B cell (primary cell): ENCODE measurements at regions not wholly inside any gene's neighbourhood (a gene's known extent, or its start where the extent isn't known, plus 50 kb on each side); places are given as distances from the start of the nearest gene placed in this dataset.

ENCODE experiments used
- ATAC-seq: fragments of 200-7000 bp; cut with Tn5 transposase; one replicate; pipeline ENCODE4 v1.10.0; 2021; ENCODE audit warnings: low read depth, mild to moderate bottlenecking, moderate number of reproducible peaks, moderate library complexity
- CTCF ChIA-PET: fragments of 350-600 bp; sonication (Branson Sonifier 250); formaldehyde crosslinking; loops from one replicate; lab custom pipeline; 2021; ENCODE audit warnings: antibody characterized with exemption, inconsistent platforms; lab: Charles Lee
- POLR2A ChIA-PET: fragments of 350-600 bp; sonication (Branson Sonifier 250); formaldehyde crosslinking; loops from one replicate; lab custom pipeline; 2021; ENCODE audit warnings: antibody characterized with exemption; lab: Charles Lee
- DNase-seq: peaks from one replicate; pipeline ENCODE4 v3.0.0; 2013
- H2AFZ ChIP-seq: 2 replicates; pipeline ENCODE4 v1.6.1; 2012; ENCODE audit warnings: mild to moderate bottlenecking, low read depth, low read length; ENCODE audit not compliant: insufficient read depth, poor library complexity, severe bottlenecking
- H3K27ac ChIP-seq, 2 donors: 1 replicate in 1 of 2; 2 replicates in 1 of 2; pipeline ENCODE4 v1.5.1; 2012 to 2013; ENCODE audit warnings: low read length in 2 of 2, mild to moderate bottlenecking in 2 of 2, moderate library complexity in 1 of 2
- H3K27me3 ChIP-seq, 4 experiments: fragments of 200-600 bp in 1 of 4; sonication (generic) in 1 of 4; replicated peaks in 1 of 4; 1 replicate in 2 of 4; 2 replicates in 2 of 4; pipeline versions ENCODE4 v1.6.1 to v1.7.0; 2013 to 2016; ENCODE audit warnings: low read length in 3 of 4, mild to moderate bottlenecking in 2 of 4, mixed read lengths in 1 of 4, moderate library complexity in 1 of 4; ENCODE audit not compliant: insufficient read depth in 4 of 4, control insufficient read depth in 3 of 4; ENCODE audit errors: control extremely low read depth in 1 of 4
- H3K36me3 ChIP-seq, 2 experiments: replicated peaks in 1 of 2; 1 replicate in 1 of 2; 2 replicates in 1 of 2; pipeline versions ENCODE4 v1.6.1 to v1.7.1; 2013; ENCODE audit warnings: low read length in 1 of 2; ENCODE audit not compliant: insufficient read depth in 2 of 2, control insufficient read depth in 1 of 2; ENCODE audit errors: control extremely low read depth in 1 of 2, extremely low read depth in 1 of 2
- H3K4me1 ChIP-seq, 2 donors: fragments of 200-600 bp in 1 of 2; sonication (generic) in 1 of 2; 1 replicate in 1 of 2; 2 replicates in 1 of 2; pipeline versions ENCODE4 v1.5.1 to v1.6.1; 2013 to 2017; ENCODE audit warnings: low read length in 2 of 2; ENCODE audit not compliant: control insufficient read depth in 2 of 2, insufficient read depth in 2 of 2
- H3K4me2 ChIP-seq: replicated peaks from 2 replicates; pipeline ENCODE3; 2012; ENCODE audit warnings: mild to moderate bottlenecking, low read depth, low read length; ENCODE audit not compliant: poor library complexity, severe bottlenecking
- H3K4me3 ChIP-seq, 5 experiments: fragments of 200-600 bp in 1 of 5; sonication (generic) in 1 of 5; 1 replicate in 3 of 5; 2 replicates in 2 of 5; pipeline versions ENCODE4 v1.5.1 to v1.7.0; 2011 to 2016; ENCODE audit warnings: low read length in 4 of 5, mild to moderate bottlenecking in 4 of 5, low read depth in 2 of 5, control low read depth in 1 of 5, moderate library complexity in 1 of 5; ENCODE audit not compliant: insufficient read depth in 1 of 5; ENCODE audit errors: control extremely low read depth in 1 of 5, extremely low read depth in 1 of 5
- H3K79me2 ChIP-seq: fragments of 200-600 bp; sonication (generic); one replicate; pipeline ENCODE4 v1.6.0; 2016; ENCODE audit warnings: low read length; ENCODE audit not compliant: control insufficient read depth, insufficient read depth
- H3K9ac ChIP-seq: fragments of 200-600 bp; sonication (generic); 2 replicates; pipeline ENCODE4 v1.6.1; 2017; ENCODE audit warnings: mild to moderate bottlenecking, low read length, moderate library complexity
- H3K9me3 ChIP-seq, 3 donors: one replicate each; pipeline versions ENCODE4 v1.6.1 to v1.7.1; 2013; ENCODE audit warnings: low read length in 2 of 3; ENCODE audit not compliant: control insufficient read depth in 2 of 3, insufficient read depth in 1 of 3; ENCODE audit errors: control extremely low read depth in 1 of 3
- H4K20me1 ChIP-seq: 2 replicates; pipeline ENCODE4 v1.6.0; 2012; ENCODE audit warnings: mild to moderate bottlenecking, low read length; ENCODE audit not compliant: insufficient read depth, control insufficient read depth, poor library complexity, severe bottlenecking
- H3K27ac Mint-ChIP-seq: one replicate; pipeline ENCODE4 v1.8.0; 2021; ENCODE audit warnings: mixed read lengths
- H3K27me3 Mint-ChIP-seq: one replicate; pipeline ENCODE4 v1.8.0; 2021; ENCODE audit warnings: mixed read lengths
- H3K4me1 Mint-ChIP-seq: one replicate; pipeline ENCODE4 v1.8.0; 2021; ENCODE audit warnings: mixed read lengths
- H3K4me3 Mint-ChIP-seq: one replicate; pipeline ENCODE4 v1.8.0; 2021; ENCODE audit warnings: mixed read lengths
- H3K9me3 Mint-ChIP-seq: one replicate; pipeline ENCODE4 v1.8.0; 2022; ENCODE audit warnings: mixed read lengths; ENCODE audit not compliant: insufficient read depth
- CTCF ChIP-seq: fragments of 200-600 bp; IDR thresholded peaks from one replicate; pipeline ENCODE4 v1.8.0; 2022; ENCODE audit warnings: antibody characterized with exemption, mild to moderate bottlenecking
- EZH2 ChIP-seq: IDR thresholded peaks from 2 replicates; pipeline ENCODE4 v1.6.1; 2012; ENCODE audit warnings: borderline replicate concordance, low read depth, mild to moderate bottlenecking, moderate library complexity, low read length; ENCODE audit not compliant: insufficient read depth, poor library complexity, severe bottlenecking
- WGBS: methylation state at CpG from one replicate; pipeline ENCODE4 v1.1.5; 2013; ENCODE audit warnings: missing lambda C conversion rate; ENCODE audit not compliant: insufficient coverage; 5-methylcytosine and 5-hydroxymethylcytosine counted together
- intact Hi-C: fragments of 100-400 bp; cut with micrococcal nuclease; formaldehyde crosslinking; loops from one replicate; pipeline ENCODE4 v1.10.0; 2022

- no peak for ATAC-seq
- Mint-ChIP-seq H3K4me3 (no peak overlapping the region), H3K27ac (no peak overlapping the region), H3K27me3 (peaks cover 50% of the 10 kb centered on the region), H3K4me1 (no peaks in the 10 kb centered on the region), H3K9me3 (no peaks in the 10 kb centered on the region)
- Histone ChIP-seq H3K9me3 (peaks cover 0 to 13% (median 0%) of the 10 kb centered on the region in 3 donors), H4K20me1 (no peaks in the 10 kb centered on the region), H3K4me3 (no peak overlapping the region), H3K27me3 (peaks cover 0 to 44% (median 1%) of the 10 kb centered on the region in 4 experiments), H3K36me3 (no peaks in the 10 kb centered on the region), H3K4me1 (no peaks in the 10 kb centered on the region), H3K9ac (no peak overlapping the region), H2AFZ (no peak overlapping the region), H3K79me2 (no peaks in the 10 kb centered on the region), H3K4me2 (no peak overlapping the region), H3K27ac (no peak overlapping the region)
- intact Hi-C loops: no loop called here
- TF ChIP-seq EZH2 (no peak), CTCF (no peak)
- 82% methylated on average over 6 of the region's 6 CpGs for WGBS
- ChIA-PET CTCF (no interaction called here), POLR2A (no interaction called here)
- DNase-seq: no peak
These were observed 270.1 kb downstream of the BUD13 start for GRCh38 chr11:116502641-116503061.

GRCh38 chr11:116501728-116502127 lies 271.1 kb downstream of the BUD13 start:
- H3K9me3 ChIP-seq: peaks cover 0 to 13% (median 0%) of the 10 kb centered on the region in 3 donors
- Mint-ChIP-seq H3K4me1 (no peaks in the 10 kb centered on the region), H3K4me3 (no peak overlapping the region), H3K9me3 (no peaks in the 10 kb centered on the region), H3K27me3 (peaks cover 52% of the 10 kb centered on the region), H3K27ac (no peak overlapping the region)
- POLR2A ChIA-PET: no interaction called here
- ATAC-seq (no peak), DNase-seq (no peak)
- no peak overlapping the region for H3K27ac ChIP-seq
- CTCF ChIA-PET: no interaction called here
- H3K4me3 ChIP-seq: no peak overlapping the region
- no peaks in the 10 kb centered on the region for H3K36me3 ChIP-seq
- no peak overlapping the region for H3K4me2 ChIP-seq
- no peaks in the 10 kb centered on the region for H3K4me1 ChIP-seq
- no peak overlapping the region for H3K9ac ChIP-seq
- H4K20me1 ChIP-seq: no peaks in the 10 kb centered on the region
- H3K27me3 ChIP-seq: peaks cover 0 to 39% (median 1%) of the 10 kb centered on the region in 4 experiments
- no peak for TF ChIP-seq CTCF
- TF ChIP-seq EZH2: no peak
- intact Hi-C loops: no loop called here
- no peak overlapping the region for H2AFZ ChIP-seq
- no peaks in the 10 kb centered on the region for H3K79me2 ChIP-seq
- 53% methylated on average over 4 of the region's 7 CpGs for WGBS
